ENCODE measurements at regions not wholly inside any gene's neighbourhood (a gene's known extent, or its start where the extent isn't known, plus 50 kb on each side); places are given as distances from the start of the nearest gene placed in this dataset.

- DNase-seq (ENCODE audit: low spot score in 2 of 2), result peak; percentile 51 to 67
- WGBS, result 30% methylated on average over 12 of the region's 15 CpGs
Observed at GRCh38 chr9:134983074-134983473, 65.4 kb upstream of the FCN1 start.

GRCh38 chr9:134983506-134984371, 66.0 kb upstream of the FCN1 start:
- TF ChIP-seq CTCF (IDR thresholded peaks at IDR 0.05) (no peak), EP300 (IDR thresholded peaks at IDR 0.05) (no peak), POLR2A (IDR thresholded peaks at IDR 0.05) (no peak), POLR2AphosphoS5 (IDR thresholded peaks at IDR 0.05) (no peak)
- peaks cover 9% of the 10 kb centered on the region for H3K27me3 ChIP-seq
- H3K36me3 ChIP-seq, result no peaks in the 10 kb centered on the region
- DNase-seq (ENCODE audit: low spot score in 2 of 2), result peak; percentile 19 to 60
- no peaks in the 10 kb centered on the region for H3K4me1 ChIP-seq
- H3K27ac ChIP-seq, result no peak overlapping the region
- no peaks in the 10 kb centered on the region for H3K9me3 ChIP-seq
- H3K4me3 ChIP-seq, result no peak overlapping the region
- 81% methylated on average over 14 of the region's 14 CpGs for WGBS

More at GRCh38 chr9:134983074-134983473, 65.4 kb upstream of the FCN1 start:
- TF ChIP-seq EP300 (IDR thresholded peaks at IDR 0.05) (no peak), POLR2A (IDR thresholded peaks at IDR 0.05) (no peak), POLR2AphosphoS5 (IDR thresholded peaks at IDR 0.05) (no peak), CTCF (IDR thresholded peaks at IDR 0.05) (no peak)
- Histone ChIP-seq H3K27me3 (peaks cover 9% of the 10 kb centered on the region), H3K27ac (no peak overlapping the region), H3K36me3 (no peaks in the 10 kb centered on the region), H3K4me1 (no peaks in the 10 kb centered on the region), H3K9me3 (no peaks in the 10 kb centered on the region), H3K4me3 (no peak overlapping the region)

- H3K9me3 ChIP-seq, result no peaks in the 10 kb centered on the region
- H3K4me1 ChIP-seq, result no peaks in the 10 kb centered on the region
- WGBS, result 91% methylated on average over 16 of the region's 23 CpGs
- peak; percentile 51 to 66 for DNase-seq (ENCODE audit: low spot score in 2 of 2)
- no peak overlapping the region for H3K4me3 ChIP-seq
- H3K27me3 ChIP-seq, result peaks cover 15% of the 10 kb centered on the region
- no peak overlapping the region for H3K27ac ChIP-seq
- TF ChIP-seq POLR2AphosphoS5 (IDR thresholded peaks at IDR 0.05), result no peak
- no peak for TF ChIP-seq EP300 (IDR thresholded peaks at IDR 0.05)
- TF ChIP-seq POLR2A (IDR thresholded peaks at IDR 0.05), result no peak
- TF ChIP-seq CTCF (IDR thresholded peaks at IDR 0.05), result no peak
- no peaks in the 10 kb centered on the region for H3K36me3 ChIP-seq
Observed at GRCh38 chr9:134984372-134985265, 66.9 kb upstream of the FCN1 start.

GRCh38 chr9:134985451-134985850, 67.7 kb upstream of the FCN1 start:
- DNase-seq (ENCODE audit: low spot score in 2 of 2), result peak; percentile 8 to 63
- no peak overlapping the region for H3K27ac ChIP-seq
- TF ChIP-seq POLR2A (IDR thresholded peaks at IDR 0.05) (no peak), CTCF (IDR thresholded peaks at IDR 0.05) (no peak), EP300 (IDR thresholded peaks at IDR 0.05) (no peak), POLR2AphosphoS5 (IDR thresholded peaks at IDR 0.05) (no peak)
- H3K36me3 ChIP-seq, result no peaks in the 10 kb centered on the region
- no peaks in the 10 kb centered on the region for H3K4me1 ChIP-seq
- H3K27me3 ChIP-seq, result peaks cover 17% of the 10 kb centered on the region
- no peak overlapping the region for H3K4me3 ChIP-seq
- H3K9me3 ChIP-seq, result no peaks in the 10 kb centered on the region
- WGBS, result 87% methylated on average over 7 of the region's 7 CpGs

- TF ChIP-seq POLR2AphosphoS5 (IDR thresholded peaks at IDR 0.05) (no peak), CTCF (IDR thresholded peaks at IDR 0.05) (no peak), POLR2A (IDR thresholded peaks at IDR 0.05) (no peak), EP300 (IDR thresholded peaks at IDR 0.05) (no peak)
- H3K27me3 ChIP-seq, result peaks cover 15% of the 10 kb centered on the region
Observed at GRCh38 chr9:134986957-134987356, 69.2 kb upstream of the FCN1 start.

More at GRCh38 chr9:134986957-134987356, 69.2 kb upstream of the FCN1 start:
- H3K27ac ChIP-seq, result no peak overlapping the region
- H3K4me3 ChIP-seq, result no peak overlapping the region
- peak in 1 of 2 donors; percentile 7 for DNase-seq (ENCODE audit: low spot score in 2 of 2)
- H3K36me3 ChIP-seq, result no peaks in the 10 kb centered on the region
- no peaks in the 10 kb centered on the region for H3K4me1 ChIP-seq
- WGBS, result 100% methylated on average over 1 of the region's 1 CpG
- no peaks in the 10 kb centered on the region for H3K9me3 ChIP-seq
